SJCRH30 (cell line): ENCODE measurements at regions not wholly inside any gene's neighbourhood (a gene's known extent, or its start where the extent isn't known, plus 50 kb on each side); places are given as distances from the start of the nearest gene placed in this dataset.
A peak's percentile ranks its signal among the peaks of the same experiment; 100 is the strongest.

Source experiments
- DNase-seq, 2 experiments: peaks; one replicate each; pipeline ENCODE4 v3.0.0-alpha.2; 2015 to 2020
- H3K27ac ChIP-seq: fragments of 250-450 bp; sonication (Bioruptor Pico); 2 replicates; pipeline ENCODE4 v1.5.1; 2020; ENCODE audit warnings: mild to moderate bottlenecking, moderate library complexity
- H3K27me3 ChIP-seq: fragments of 250-450 bp; sonication (Bioruptor Pico); 2 replicates; pipeline ENCODE4 v1.5.1; 2020; ENCODE audit warnings: mild to moderate bottlenecking, moderate library complexity
- H3K36me3 ChIP-seq: fragments of 250-450 bp; sonication (Bioruptor Pico); 2 replicates; pipeline ENCODE4 v1.5.1; 2020; ENCODE audit warnings: mild to moderate bottlenecking, moderate library complexity
- H3K4me1 ChIP-seq: fragments of 250-450 bp; sonication (Bioruptor Pico); 2 replicates; pipeline ENCODE4 v1.5.1; 2020; ENCODE audit warnings: mild to moderate bottlenecking, moderate library complexity
- H3K4me3 ChIP-seq: fragments of 250-450 bp; sonication (Bioruptor Pico); 2 replicates; pipeline ENCODE4 v1.5.1; 2020; ENCODE audit warnings: mild to moderate bottlenecking, moderate library complexity
- H3K9me3 ChIP-seq: fragments of 250-450 bp; sonication (Bioruptor Pico); replicated peaks from 2 replicates; pipeline ENCODE4 v1.5.1; 2020; ENCODE audit warnings: mild to moderate bottlenecking, moderate library complexity

GRCh38 chr5:31048282-31049270, 144.9 kb upstream of the CDH6 start:
- no peaks in the 10 kb centered on the region for H3K36me3 ChIP-seq
- no peak overlapping the region for H3K27ac ChIP-seq
- H3K9me3 ChIP-seq = no peaks in the 10 kb centered on the region; the same call in 1 of the 2 replicates
- H3K4me1 ChIP-seq = no peaks in the 10 kb centered on the region
- DNase-seq = no peak
- H3K27me3 ChIP-seq = no peaks in the 10 kb centered on the region
- H3K4me3 ChIP-seq = no peak overlapping the region

- Histone ChIP-seq H3K4me1 (no peaks in the 10 kb centered on the region), H3K27me3 (no peaks in the 10 kb centered on the region), H3K27ac (no peak overlapping the region), H3K4me3 (no peak overlapping the region), H3K9me3 (no peaks in the 10 kb centered on the region; the same call in 1 of the 2 replicates), H3K36me3 (no peaks in the 10 kb centered on the region)
- no peak for DNase-seq
These were observed 145.9 kb upstream of the CDH6 start for GRCh38 chr5:31047621-31048020.

- no peaks in the 10 kb centered on the region for H3K4me1 ChIP-seq
- H3K4me3 ChIP-seq = no peak overlapping the region
- H3K27me3 ChIP-seq = no peaks in the 10 kb centered on the region
- no peaks in the 10 kb centered on the region for H3K36me3 ChIP-seq
- no peak overlapping the region for H3K27ac ChIP-seq
- no peak for DNase-seq
- H3K9me3 ChIP-seq = no peaks in the 10 kb centered on the region
These were observed 146.5 kb upstream of the CDH6 start for GRCh38 chr5:31047007-31047406.

- H3K27me3 ChIP-seq = no peaks in the 10 kb centered on the region
- peaks cover 7% of the 10 kb centered on the region for H3K4me1 ChIP-seq
- H3K9me3 ChIP-seq = no peaks in the 10 kb centered on the region
- H3K36me3 ChIP-seq = no peaks in the 10 kb centered on the region
- no peak overlapping the region for H3K27ac ChIP-seq
- DNase-seq = no peak
- no peak overlapping the region for H3K4me3 ChIP-seq
These were observed 157.1 kb upstream of the CDH6 start for GRCh38 chr5:31036411-31036810.

- Histone ChIP-seq H3K27me3 (no peaks in the 10 kb centered on the region), H3K4me3 (no peak overlapping the region), H3K4me1 (peaks cover 7% of the 10 kb centered on the region), H3K9me3 (no peaks in the 10 kb centered on the region), H3K27ac (no peak overlapping the region), H3K36me3 (no peaks in the 10 kb centered on the region)
- DNase-seq = no peak
These were observed 160.2 kb upstream of the CDH6 start for GRCh38 chr5:31033295-31033694.

GRCh38 chr5:31029925-31030324, 163.6 kb upstream of the CDH6 start:
- Histone ChIP-seq H3K36me3 (no peaks in the 10 kb centered on the region; the same call in 1 of the 2 replicates), H3K27ac (no peak overlapping the region)
- DNase-seq = peak; percentile 31

GRCh38 chr5:31027721-31028120, 165.8 kb upstream of the CDH6 start:
- no peaks in the 10 kb centered on the region for H3K9me3 ChIP-seq
- no peaks in the 10 kb centered on the region for H3K4me1 ChIP-seq
- H3K36me3 ChIP-seq = no peaks in the 10 kb centered on the region; the same call in 1 of the 2 replicates
- DNase-seq = no peak
- no peak overlapping the region for H3K4me3 ChIP-seq
- H3K27ac ChIP-seq = no peak overlapping the region
- no peaks in the 10 kb centered on the region for H3K27me3 ChIP-seq

More at GRCh38 chr5:31029925-31030324, 163.6 kb upstream of the CDH6 start:
- Histone ChIP-seq H3K9me3 (no peaks in the 10 kb centered on the region), H3K4me1 (no peaks in the 10 kb centered on the region), H3K27me3 (no peaks in the 10 kb centered on the region), H3K4me3 (no peak overlapping the region)

- no peaks in the 10 kb centered on the region for H3K27me3 ChIP-seq
- H3K4me1 ChIP-seq = no peaks in the 10 kb centered on the region
- H3K4me3 ChIP-seq = no peak overlapping the region
- DNase-seq = no peak
- no peak overlapping the region for H3K27ac ChIP-seq
- H3K36me3 ChIP-seq = no peaks in the 10 kb centered on the region; the same call in 1 of the 2 replicates
- no peaks in the 10 kb centered on the region; the same call in 1 of the 2 replicates for H3K9me3 ChIP-seq
These were observed 170.4 kb upstream of the CDH6 start for GRCh38 chr5:31023105-31023504.

GRCh38 chr5:31021181-31021624, 172.3 kb upstream of the CDH6 start:
- Histone ChIP-seq H3K4me1 (no peaks in the 10 kb centered on the region), H3K36me3 (no peaks in the 10 kb centered on the region), H3K9me3 (no peaks in the 10 kb centered on the region; the same call in 1 of the 2 replicates), H3K27me3 (no peaks in the 10 kb centered on the region), H3K27ac (no peak overlapping the region), H3K4me3 (no peak overlapping the region)
- no peak for DNase-seq

GRCh38 chr5:31008231-31008630, 185.3 kb upstream of the CDH6 start:
- no peak overlapping the region for H3K27ac ChIP-seq
- no peaks in the 10 kb centered on the region for H3K27me3 ChIP-seq
- H3K4me3 ChIP-seq = no peak overlapping the region
- H3K9me3 ChIP-seq = no peaks in the 10 kb centered on the region
- no peak for DNase-seq
- no peaks in the 10 kb centered on the region for H3K36me3 ChIP-seq
- peaks cover 6% of the 10 kb centered on the region; the same call in 1 of the 2 replicates for H3K4me1 ChIP-seq

GRCh38 chr5:31007672-31008071, 185.8 kb upstream of the CDH6 start:
- peaks cover 6% of the 10 kb centered on the region; the same call in 1 of the 2 replicates for H3K4me1 ChIP-seq
- DNase-seq = peak; percentile 49 to 61
- no peaks in the 10 kb centered on the region for H3K9me3 ChIP-seq

GRCh38 chr5:31000287-31000686, 193.2 kb upstream of the CDH6 start:
- Histone ChIP-seq H3K36me3 (no peaks in the 10 kb centered on the region), H3K9me3 (no peaks in the 10 kb centered on the region), H3K4me1 (no peaks in the 10 kb centered on the region), H3K27ac (no peak overlapping the region), H3K4me3 (no peak overlapping the region), H3K27me3 (no peaks in the 10 kb centered on the region)
- no peak for DNase-seq

More at GRCh38 chr5:31007672-31008071, 185.8 kb upstream of the CDH6 start:
- Histone ChIP-seq H3K27ac (no peak overlapping the region), H3K4me3 (no peak overlapping the region), H3K36me3 (no peaks in the 10 kb centered on the region), H3K27me3 (no peaks in the 10 kb centered on the region)

GRCh38 chr5:30997681-30998080, 195.8 kb upstream of the CDH6 start:
- peak in 1 of 2 experiments; percentile 22 for DNase-seq
- Histone ChIP-seq H3K27ac (no peak overlapping the region), H3K36me3 (no peaks in the 10 kb centered on the region), H3K4me3 (no peak overlapping the region), H3K4me1 (no peaks in the 10 kb centered on the region), H3K9me3 (no peaks in the 10 kb centered on the region), H3K27me3 (no peaks in the 10 kb centered on the region)

GRCh38 chr5:30994902-30995301, 198.6 kb upstream of the CDH6 start:
- no peaks in the 10 kb centered on the region for H3K27me3 ChIP-seq
- DNase-seq = no peak
- H3K36me3 ChIP-seq = no peaks in the 10 kb centered on the region
- no peaks in the 10 kb centered on the region for H3K4me1 ChIP-seq
- H3K27ac ChIP-seq = no peak overlapping the region
- H3K9me3 ChIP-seq = no peaks in the 10 kb centered on the region
- H3K4me3 ChIP-seq = no peak overlapping the region

- Histone ChIP-seq H3K27ac (no peak overlapping the region), H3K27me3 (no peaks in the 10 kb centered on the region), H3K36me3 (no peaks in the 10 kb centered on the region), H3K4me3 (no peak overlapping the region), H3K4me1 (no peaks in the 10 kb centered on the region), H3K9me3 (no peaks in the 10 kb centered on the region)
- no peak for DNase-seq
These were observed 199.3 kb upstream of the CDH6 start for GRCh38 chr5:30994176-30994575.
